Glutamatergic neuron (in vitro differentiated cells): ENCODE measurements at regions not wholly inside any gene's neighbourhood (a gene's known extent, or its start where the extent isn't known, plus 50 kb on each side); places are given as distances from the start of the nearest gene placed in this dataset.

Experiments used
- DNase-seq: peaks from one replicate; pipeline ENCODE4 v3.0.0; 2022
- H3K27ac Mint-ChIP-seq: one replicate; pipeline ENCODE4 v1.8.0; 2020; ENCODE audit warnings: mild to moderate bottlenecking, mixed read lengths, inconsistent platforms; ENCODE audit not compliant: unreplicated experiment
- H3K27me3 Mint-ChIP-seq: one replicate; pipeline ENCODE4 v1.8.0; 2020; ENCODE audit warnings: mild to moderate bottlenecking, moderate library complexity, mixed read lengths, inconsistent platforms; ENCODE audit not compliant: unreplicated experiment
- H3K36me3 Mint-ChIP-seq: one replicate; pipeline ENCODE4 v1.8.0; 2020; ENCODE audit warnings: mild to moderate bottlenecking, mixed read lengths, inconsistent platforms; ENCODE audit not compliant: unreplicated experiment
- H3K4me1 Mint-ChIP-seq: one replicate; pipeline ENCODE4 v1.8.0; 2020; ENCODE audit warnings: mild to moderate bottlenecking, low read depth, mixed read lengths, inconsistent platforms; ENCODE audit not compliant: unreplicated experiment
- H3K4me3 Mint-ChIP-seq: one replicate; pipeline ENCODE4 v1.8.0; 2020; ENCODE audit warnings: mild to moderate bottlenecking, mixed read lengths, inconsistent platforms; ENCODE audit not compliant: unreplicated experiment
- H3K9me3 Mint-ChIP-seq: one replicate; pipeline ENCODE4 v1.8.0; 2020; ENCODE audit warnings: mild to moderate bottlenecking, moderate library complexity, mixed read lengths, inconsistent platforms; ENCODE audit not compliant: unreplicated experiment
- CTCF ChIP-seq: fragments of 200-600 bp; sonication (generic); IDR thresholded peaks from one replicate; pipeline ENCODE4 v1.5.0; 2021; ENCODE audit not compliant: partially characterized antibody, unreplicated experiment

- Mint-ChIP-seq H3K4me1 (no peaks in the 10 kb centered on the region), H3K4me3 (no peak overlapping the region), H3K27me3 (no peaks in the 10 kb centered on the region), H3K9me3 (peaks cover 2% of the 10 kb centered on the region), H3K36me3 (no peaks in the 10 kb centered on the region), H3K27ac (no peak overlapping the region)
- DNase-seq, result no peak
- no peak for TF ChIP-seq CTCF
Measured at GRCh38 chr20:10854976-10855375, 181.2 kb upstream of the JAG1 start.

- no peak for DNase-seq
- H3K4me3 Mint-ChIP-seq, result no peak overlapping the region
- H3K36me3 Mint-ChIP-seq, result no peaks in the 10 kb centered on the region
- H3K27me3 Mint-ChIP-seq, result no peaks in the 10 kb centered on the region
- H3K27ac Mint-ChIP-seq, result no peak overlapping the region
- no peaks in the 10 kb centered on the region for H3K4me1 Mint-ChIP-seq
- TF ChIP-seq CTCF, result no peak
- peaks cover 2% of the 10 kb centered on the region for H3K9me3 Mint-ChIP-seq
Measured at GRCh38 chr20:10855778-10856177, 182.0 kb upstream of the JAG1 start.

GRCh38 chr20:10856237-10857015 is 182.6 kb upstream of the JAG1 start:
- H3K4me3 Mint-ChIP-seq, result no peak overlapping the region
- peaks cover 2% of the 10 kb centered on the region for H3K9me3 Mint-ChIP-seq
- no peaks in the 10 kb centered on the region for H3K4me1 Mint-ChIP-seq
- TF ChIP-seq CTCF, result no peak
- no peaks in the 10 kb centered on the region for H3K36me3 Mint-ChIP-seq
- no peak for DNase-seq
- no peak overlapping the region for H3K27ac Mint-ChIP-seq
- no peaks in the 10 kb centered on the region for H3K27me3 Mint-ChIP-seq

GRCh38 chr20:10857352-10858070 is 183.7 kb upstream of the JAG1 start:
- Mint-ChIP-seq H3K9me3 (peaks cover 2% of the 10 kb centered on the region), H3K27ac (no peak overlapping the region), H3K4me1 (no peaks in the 10 kb centered on the region), H3K36me3 (no peaks in the 10 kb centered on the region), H3K4me3 (no peak overlapping the region), H3K27me3 (no peaks in the 10 kb centered on the region)
- TF ChIP-seq CTCF, result no peak
- no peak for DNase-seq

GRCh38 chr20:10861090-10861489 is 187.3 kb upstream of the JAG1 start:
- no peak for DNase-seq
- Mint-ChIP-seq H3K27ac (no peak overlapping the region), H3K9me3 (no peaks in the 10 kb centered on the region), H3K4me1 (no peaks in the 10 kb centered on the region), H3K36me3 (no peaks in the 10 kb centered on the region), H3K27me3 (no peaks in the 10 kb centered on the region), H3K4me3 (no peak overlapping the region)
- TF ChIP-seq CTCF, result no peak
